GM12878 (cell line): ENCODE measurements at regions not wholly inside any gene's neighbourhood (a gene's known extent, or its start where the extent isn't known, plus 50 kb on each side); places are given as distances from the start of the nearest gene placed in this dataset.

Experiments
- ATAC-seq: fragments of 200-7000 bp; cut with Tn5 transposase; 3 replicates; pipeline ENCODE4 v1.9.1; 2020; ENCODE audit warnings: mild to moderate bottlenecking, moderate library complexity
- BruUV-seq: library from RNA; stranded (reverse); fragments of 400-500 nt; replicated peaks from 2 replicates; lab custom pipeline; 2021; lab: Mats Ljungman, UMichigan
- CTCF ChIA-PET: fragments of 300-600 bp; sonication (Branson Sonifier 250); formaldehyde crosslinking; extraction: SDS; loops from one replicate; lab custom pipeline; 2021; ENCODE audit warnings: inconsistent platforms; lab: Yijun Ruan, JAX
- POLR2A ChIA-PET: fragments of 350-600 bp; formaldehyde crosslinking; extraction: SDS; loops from one replicate; lab custom pipeline; 2021; ENCODE audit warnings: inconsistent platforms; lab: Charles Lee
- RAD21 ChIA-PET: fragments of 300-600 bp; sonication (Branson Sonifier 250); formaldehyde crosslinking; loops from one replicate; lab custom pipeline; 2023; ENCODE audit warnings: antibody characterized with exemption; ENCODE audit not compliant: unreplicated experiment; lab: Charles Lee
- SMC1A ChIA-PET: fragments of 300-600 bp; sonication (Branson Sonifier 250); formaldehyde crosslinking; loops from one replicate; lab custom pipeline; 2023; ENCODE audit not compliant: unreplicated experiment, uncharacterized antibody; lab: Charles Lee
- DNase-seq: peaks from one replicate; pipeline ENCODE4 v3.0.0-alpha.2; 2011; ENCODE audit warnings: low read depth, low spot score
- FAIRE-seq: peaks from 3 replicates; lab custom pipeline; 2011; peaks lifted over from hg19 to GRCh38; lab: Jason Lieb, UNC
- H2AFZ ChIP-seq: 2 replicates; pipeline ENCODE4 v1.6.0; 2011; ENCODE audit warnings: low read depth, low read length, control low read depth; ENCODE audit not compliant: control insufficient read depth
- H3K27ac ChIP-seq: 2 replicates; pipeline ENCODE4 v1.5.1; 2011; ENCODE audit warnings: control low read depth; ENCODE audit not compliant: control insufficient read depth, insufficient read depth
- H3K27me3 ChIP-seq, 2 experiments: replicated peaks in 1 of 2; 2 replicates each; pipeline versions ENCODE4 v1.6.0 to v1.6.1; 2011; ENCODE audit warnings: low read length in 1 of 2; ENCODE audit not compliant: control insufficient read depth in 2 of 2, insufficient read depth in 2 of 2
- H3K36me3 ChIP-seq, 2 experiments: 2 replicates each; pipeline ENCODE4 v1.5.1; 2011; ENCODE audit warnings: low read length in 1 of 2; ENCODE audit not compliant: control insufficient read depth in 2 of 2, insufficient read depth in 2 of 2
- H3K4me1 ChIP-seq: 2 replicates; pipeline ENCODE4 v1.6.1; 2011; ENCODE audit warnings: mild to moderate bottlenecking, low read length, moderate library complexity, mixed read lengths; ENCODE audit not compliant: control insufficient read depth, insufficient read depth
- H3K4me2 ChIP-seq: 2 replicates; pipeline ENCODE4 v1.6.0; 2011; ENCODE audit warnings: control low read depth; ENCODE audit not compliant: control insufficient read depth, insufficient read depth
- H3K4me3 ChIP-seq: fragments of 200-600 bp; sonication (generic); 2 replicates; pipeline ENCODE4 v1.5.1; 2016
- H3K79me2 ChIP-seq: 2 replicates; pipeline ENCODE4 v1.6.0; 2011; ENCODE audit warnings: low read length; ENCODE audit not compliant: control insufficient read depth, insufficient read depth
- H3K9ac ChIP-seq: 2 replicates; pipeline ENCODE4 v1.8.0; 2011; ENCODE audit warnings: low read length, control low read depth, mixed read lengths; ENCODE audit not compliant: control insufficient read depth, insufficient read depth
- H3K9me3 ChIP-seq: replicated peaks from 3 replicates; pipeline ENCODE4 v1.5.1; 2011; ENCODE audit warnings: mild to moderate bottlenecking, low read length; ENCODE audit not compliant: control insufficient read depth, insufficient read depth
- H4K20me1 ChIP-seq: 2 replicates; pipeline ENCODE4 v1.6.0; 2011; ENCODE audit not compliant: control insufficient read depth, insufficient read depth
- CBX3 ChIP-seq: fragments of 200-600 bp; sonication (generic); IDR thresholded peaks from 2 replicates; pipeline ENCODE4 v1.6.1; 2016; ENCODE audit warnings: low read depth, borderline replicate concordance
- ESRRA ChIP-seq: IDR thresholded peaks from 2 replicates; pipeline ENCODE4 v1.6.1; 2012; ENCODE audit warnings: mild to moderate bottlenecking, low read length, improper control_type of control experiment
- IRF4 ChIP-seq: IDR thresholded peaks from 2 replicates; pipeline ENCODE4 v1.6.1; 2011; ENCODE audit warnings: low read depth, low read length
- KDM1A ChIP-seq: fragments of 200-600 bp; sonication (generic); IDR thresholded peaks from 2 replicates; pipeline ENCODE4 v1.6.1; 2016; ENCODE audit warnings: borderline replicate concordance
- MTA2 ChIP-seq: fragments of 450-650 bp; IDR thresholded peaks from 2 replicates; pipeline ENCODE4 v1.6.1; 2016; ENCODE audit warnings: low read depth, mild to moderate bottlenecking, moderate library complexity
- MTA3 ChIP-seq: IDR thresholded peaks from 2 replicates; pipeline ENCODE4 v1.6.1; 2012; ENCODE audit warnings: low read length, inconsistent platforms, borderline replicate concordance
- PKNOX1 ChIP-seq: fragments of 450-650 bp; IDR thresholded peaks from 2 replicates; pipeline ENCODE4 v1.6.1; 2016; ENCODE audit warnings: mild to moderate bottlenecking
- PML ChIP-seq: IDR thresholded peaks from 2 replicates; pipeline ENCODE4 v1.6.1; 2012; ENCODE audit warnings: low read length, inconsistent platforms
- SUZ12 ChIP-seq: fragments of 200-600 bp; sonication (generic); IDR thresholded peaks from one replicate; pipeline ENCODE4 v1.6.1; 2018; ENCODE audit warnings: antibody characterized with exemption, mild to moderate bottlenecking; ENCODE audit not compliant: unreplicated experiment
- TCF12 ChIP-seq: IDR thresholded peaks from 2 replicates; pipeline ENCODE4 v1.6.1; 2011; ENCODE audit warnings: low read depth, mild to moderate bottlenecking, low read length
- YY1 ChIP-seq: IDR thresholded peaks from 2 replicates; pipeline ENCODE4 v1.6.1; 2011; ENCODE audit warnings: low read depth, mild to moderate bottlenecking, low read length
- ZNF24 ChIP-seq: fragments of 450-650 bp; IDR thresholded peaks from 2 replicates; pipeline ENCODE4 v1.6.1; 2017; ENCODE audit warnings: antibody characterized with exemption, mild to moderate bottlenecking
- WGBS: methylation state at CpG from one replicate; pipeline ENCODE4 v1.1.6; 2016; ENCODE audit warnings: low lambda C conversion rate; ENCODE audit not compliant: insufficient replicate concordance, insufficient coverage; ENCODE audit errors: missing lambda C conversion rate; 5-methylcytosine and 5-hydroxymethylcytosine counted together
- in situ Hi-C: fragments of 300-500 bp; cut with MboI; formaldehyde crosslinking; loops from 9 replicates; pipeline ENCODE4 v1.14.3; 2018; ENCODE audit warnings: mixed read lengths
- intact Hi-C: fragments of 100-400 bp; cut with micrococcal nuclease; formaldehyde crosslinking; loops from one replicate; pipeline ENCODE4 v1.14.2; 2022; ENCODE audit not compliant: unreplicated experiment
- TF ChIP-seq, protein P1 (sequence below): fragments of 450-650 bp; IDR thresholded peaks from 2 replicates; pipeline ENCODE4 v1.6.1; 2018; ENCODE audit warnings: mild to moderate bottlenecking, low read depth, moderate library complexity; ENCODE audit not compliant: partially characterized antibody
- TF ChIP-seq, protein P2 (sequence below): IDR thresholded peaks from 2 replicates; pipeline ENCODE4 v1.6.1; 2012; ENCODE audit warnings: mild to moderate bottlenecking, low read depth, low read length

DNA sequence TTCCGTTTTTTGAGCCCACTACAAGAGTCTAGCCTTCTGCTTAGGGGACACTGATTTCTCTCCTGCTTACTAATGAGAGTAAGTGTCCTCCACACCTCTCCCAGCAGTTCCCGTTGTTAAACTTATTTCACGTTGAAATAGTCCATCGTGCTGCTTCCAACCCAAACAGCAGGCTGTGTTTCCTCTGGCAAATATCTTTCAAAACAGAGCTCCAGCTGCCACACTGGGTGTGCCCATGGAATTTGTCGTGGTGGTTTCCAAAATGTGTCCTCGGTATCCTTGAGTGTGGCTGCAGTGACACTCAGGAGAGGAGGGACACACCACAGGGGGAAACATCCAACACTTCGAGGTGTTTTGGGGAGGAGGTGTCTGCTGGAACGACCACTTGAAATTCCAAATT lies 176.5 kb upstream of the RALGAPA2 start:
- ATAC-seq: no peak
- H3K36me3 ChIP-seq: no peaks in the 10 kb centered on the region

More for the DNA sequence above, 176.5 kb upstream of the RALGAPA2 start:
- CTCF ChIA-PET: no interaction called here
- Histone ChIP-seq H3K27me3 (no peaks in the 10 kb centered on the region), H2AFZ (no peak overlapping the region), H3K4me2 (no peak overlapping the region), H3K4me3 (no peak overlapping the region), H4K20me1 (no peaks in the 10 kb centered on the region), H3K9ac (no peak overlapping the region), H3K9me3 (no peaks in the 10 kb centered on the region), H3K79me2 (no peaks in the 10 kb centered on the region), H3K4me1 (no peaks in the 10 kb centered on the region), H3K27ac (no peak overlapping the region)
- TF ChIP-seq ZNF24 (no peak), CBX3 (no peak), PKNOX1 (no peak), MTA3 (no peak), PML (no peak), YY1 (no peak), IRF4 (no peak), KDM1A (no peak), MTA2 (no peak), TCF12 (no peak), ESRRA (no peak), SUZ12 (no peak)
- TF ChIP-seq, protein P1, sequence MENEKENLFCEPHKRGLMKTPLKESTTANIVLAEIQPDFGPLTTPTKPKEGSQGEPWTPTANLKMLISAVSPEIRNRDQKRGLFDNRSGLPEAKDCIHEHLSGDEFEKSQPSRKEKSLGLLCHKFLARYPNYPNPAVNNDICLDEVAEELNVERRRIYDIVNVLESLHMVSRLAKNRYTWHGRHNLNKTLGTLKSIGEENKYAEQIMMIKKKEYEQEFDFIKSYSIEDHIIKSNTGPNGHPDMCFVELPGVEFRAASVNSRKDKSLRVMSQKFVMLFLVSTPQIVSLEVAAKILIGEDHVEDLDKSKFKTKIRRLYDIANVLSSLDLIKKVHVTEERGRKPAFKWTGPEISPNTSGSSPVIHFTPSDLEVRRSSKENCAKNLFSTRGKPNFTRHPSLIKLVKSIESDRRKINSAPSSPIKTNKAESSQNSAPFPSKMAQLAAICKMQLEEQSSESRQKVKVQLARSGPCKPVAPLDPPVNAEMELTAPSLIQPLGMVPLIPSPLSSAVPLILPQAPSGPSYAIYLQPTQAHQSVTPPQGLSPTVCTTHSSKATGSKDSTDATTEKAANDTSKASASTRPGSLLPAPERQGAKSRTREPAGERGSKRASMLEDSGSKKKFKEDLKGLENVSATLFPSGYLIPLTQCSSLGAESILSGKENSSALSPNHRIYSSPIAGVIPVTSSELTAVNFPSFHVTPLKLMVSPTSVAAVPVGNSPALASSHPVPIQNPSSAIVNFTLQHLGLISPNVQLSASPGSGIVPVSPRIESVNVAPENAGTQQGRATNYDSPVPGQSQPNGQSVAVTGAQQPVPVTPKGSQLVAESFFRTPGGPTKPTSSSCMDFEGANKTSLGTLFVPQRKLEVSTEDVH: no peak
- TF ChIP-seq, protein P2, sequence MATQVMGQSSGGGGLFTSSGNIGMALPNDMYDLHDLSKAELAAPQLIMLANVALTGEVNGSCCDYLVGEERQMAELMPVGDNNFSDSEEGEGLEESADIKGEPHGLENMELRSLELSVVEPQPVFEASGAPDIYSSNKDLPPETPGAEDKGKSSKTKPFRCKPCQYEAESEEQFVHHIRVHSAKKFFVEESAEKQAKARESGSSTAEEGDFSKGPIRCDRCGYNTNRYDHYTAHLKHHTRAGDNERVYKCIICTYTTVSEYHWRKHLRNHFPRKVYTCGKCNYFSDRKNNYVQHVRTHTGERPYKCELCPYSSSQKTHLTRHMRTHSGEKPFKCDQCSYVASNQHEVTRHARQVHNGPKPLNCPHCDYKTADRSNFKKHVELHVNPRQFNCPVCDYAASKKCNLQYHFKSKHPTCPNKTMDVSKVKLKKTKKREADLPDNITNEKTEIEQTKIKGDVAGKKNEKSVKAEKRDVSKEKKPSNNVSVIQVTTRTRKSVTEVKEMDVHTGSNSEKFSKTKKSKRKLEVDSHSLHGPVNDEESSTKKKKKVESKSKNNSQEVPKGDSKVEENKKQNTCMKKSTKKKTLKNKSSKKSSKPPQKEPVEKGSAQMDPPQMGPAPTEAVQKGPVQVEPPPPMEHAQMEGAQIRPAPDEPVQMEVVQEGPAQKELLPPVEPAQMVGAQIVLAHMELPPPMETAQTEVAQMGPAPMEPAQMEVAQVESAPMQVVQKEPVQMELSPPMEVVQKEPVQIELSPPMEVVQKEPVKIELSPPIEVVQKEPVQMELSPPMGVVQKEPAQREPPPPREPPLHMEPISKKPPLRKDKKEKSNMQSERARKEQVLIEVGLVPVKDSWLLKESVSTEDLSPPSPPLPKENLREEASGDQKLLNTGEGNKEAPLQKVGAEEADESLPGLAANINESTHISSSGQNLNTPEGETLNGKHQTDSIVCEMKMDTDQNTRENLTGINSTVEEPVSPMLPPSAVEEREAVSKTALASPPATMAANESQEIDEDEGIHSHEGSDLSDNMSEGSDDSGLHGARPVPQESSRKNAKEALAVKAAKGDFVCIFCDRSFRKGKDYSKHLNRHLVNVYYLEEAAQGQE: no peak
- RAD21 ChIA-PET: no interaction called here
- POLR2A ChIA-PET: no interaction called here
- in situ Hi-C loops (no loop called here), intact Hi-C loops (no loop called here)
- SMC1A ChIA-PET: no interaction called here
- 22% methylated on average over 8 of the region's 8 CpGs for WGBS
- DNase-seq: no peak
- BruUV-seq: no TSS peak
- no peak for FAIRE-seq
